ENCODE measurements at regions not wholly inside any gene's neighbourhood (a gene's known extent, or its start where the extent isn't known, plus 50 kb on each side); places are given as distances from the start of the nearest gene placed in this dataset.

GRCh38 chr10:63744060-63744941 is 223.1 kb downstream of the REEP3 start:
- no peak for DNase-seq (ENCODE audit: low read depth)

- no peak for DNase-seq (ENCODE audit: low read depth)
These were observed 228.7 kb downstream of the REEP3 start for GRCh38 chr10:63749915-63750314.

GRCh38 chr10:63751836-63752235 is 230.6 kb downstream of the REEP3 start:
- DNase-seq (ENCODE audit: low read depth), result no peak

- DNase-seq (ENCODE audit: low read depth), result no peak
These were observed 231.1 kb downstream of the REEP3 start for GRCh38 chr10:63752318-63752717.

- no peak for DNase-seq (ENCODE audit: low read depth)
These were observed 232.6 kb downstream of the REEP3 start for GRCh38 chr10:63753808-63754207.

- DNase-seq (ENCODE audit: low read depth), result no peak
These were observed 234.2 kb downstream of the REEP3 start for GRCh38 chr10:63755441-63755840.

GRCh38 chr10:63757067-63757466 is 235.9 kb downstream of the REEP3 start:
- no peak for DNase-seq (ENCODE audit: low read depth)

GRCh38 chr10:63758080-63758479 is 236.9 kb downstream of the REEP3 start:
- no peak for DNase-seq (ENCODE audit: low read depth)

- DNase-seq (ENCODE audit: low read depth), result no peak
These were observed 238.1 kb downstream of the REEP3 start for GRCh38 chr10:63759335-63759734.

- DNase-seq (ENCODE audit: low read depth), result no peak
These were observed 239.0 kb downstream of the REEP3 start for GRCh38 chr10:63760034-63760707.

- DNase-seq (ENCODE audit: low read depth), result no peak
These were observed 239.5 kb downstream of the REEP3 start for GRCh38 chr10:63760708-63761047.

- no peak for DNase-seq (ENCODE audit: low read depth)
These were observed 240.0 kb downstream of the REEP3 start for GRCh38 chr10:63761243-63761642.

- DNase-seq (ENCODE audit: low read depth), result no peak
These were observed 242.5 kb downstream of the REEP3 start for GRCh38 chr10:63763744-63764143.

GRCh38 chr10:63765126-63765525 is 243.9 kb downstream of the REEP3 start:
- no peak for DNase-seq (ENCODE audit: low read depth)

GRCh38 chr10:63766745-63767137 is 245.5 kb downstream of the REEP3 start:
- no peak for DNase-seq (ENCODE audit: low read depth)

- DNase-seq (ENCODE audit: low read depth), result peak; percentile 77
These were observed 246.1 kb downstream of the REEP3 start for GRCh38 chr10:63767138-63767801.

GRCh38 chr10:63769367-63769766 is 248.2 kb downstream of the REEP3 start:
- no peak for DNase-seq (ENCODE audit: low read depth)

- no peak for DNase-seq (ENCODE audit: low read depth)
These were observed 249.3 kb downstream of the REEP3 start for GRCh38 chr10:63770523-63770922.

GRCh38 chr10:63772491-63772890 is 251.3 kb downstream of the REEP3 start:
- no peak for DNase-seq (ENCODE audit: low read depth)

- no peak for DNase-seq (ENCODE audit: low read depth)
These were observed 251.9 kb downstream of the REEP3 start for GRCh38 chr10:63773106-63773505.

GRCh38 chr10:63773962-63774361 is 252.8 kb downstream of the REEP3 start:
- DNase-seq (ENCODE audit: low read depth), result no peak

- DNase-seq (ENCODE audit: low read depth), result no peak
These were observed 258.9 kb downstream of the REEP3 start for GRCh38 chr10:63780101-63780500.

- DNase-seq (ENCODE audit: low read depth), result no peak
These were observed 260.0 kb downstream of the REEP3 start for GRCh38 chr10:63781226-63781625.

Data from forelimb muscle (tissue), 1 donor.